ENCODE measurements at regions not wholly inside any gene's neighbourhood (a gene's known extent, or its start where the extent isn't known, plus 50 kb on each side); places are given as distances from the start of the nearest gene placed in this dataset.

DNA sequence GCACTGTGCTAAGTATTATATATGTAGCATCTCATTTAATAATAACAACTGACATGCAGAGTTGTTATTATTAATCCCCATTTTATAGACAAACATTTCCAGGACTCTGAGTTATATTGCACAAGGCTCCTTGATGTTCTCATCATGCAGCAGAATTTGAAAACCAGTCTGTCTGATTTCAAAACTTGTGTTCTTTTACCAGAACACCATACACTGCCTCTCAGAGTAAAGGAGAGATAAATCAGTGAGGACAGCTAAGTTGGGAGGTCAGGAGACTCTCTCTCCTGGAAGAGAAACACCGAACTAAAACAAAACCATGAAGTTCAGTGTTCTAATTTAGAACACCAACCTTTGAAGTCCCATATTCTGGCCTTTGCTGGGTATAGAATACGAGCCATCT is 92.7 kb upstream of the TNC start:
- DNase-seq = no peak

DNA sequence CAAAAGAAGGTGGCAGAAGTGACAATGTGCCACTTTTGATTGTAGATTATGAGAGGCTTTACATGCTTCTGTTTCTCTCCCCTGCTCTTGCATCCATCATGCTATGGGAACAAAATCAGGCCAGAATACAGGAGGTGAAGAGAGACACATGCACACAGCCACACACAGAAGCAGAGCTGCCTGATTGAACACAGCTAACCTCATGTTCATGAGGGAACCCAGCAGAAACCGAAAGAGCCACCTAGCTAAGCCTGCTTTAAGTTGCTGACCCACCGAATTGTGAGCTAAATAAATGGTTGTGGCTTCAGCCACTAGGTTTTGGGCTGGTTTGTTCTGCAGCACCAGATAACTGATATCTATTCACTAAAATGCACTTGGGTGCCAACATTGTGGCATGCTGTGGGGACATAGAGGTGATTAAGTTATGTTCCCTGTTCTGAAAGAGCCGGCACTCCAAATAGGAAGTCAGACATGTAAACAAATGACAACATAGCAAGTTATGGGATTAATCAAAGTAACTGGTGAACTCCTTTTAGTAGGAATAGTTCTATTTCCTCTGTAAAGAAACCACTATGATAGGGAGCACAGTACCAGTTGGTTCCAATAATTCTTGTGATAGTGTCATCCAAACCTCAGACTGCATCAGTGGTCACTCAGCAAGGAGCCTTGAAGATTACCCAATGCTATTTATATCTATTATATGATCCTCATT is 93.6 kb upstream of the TNC start:
- DNase-seq = no peak

GRCh38 chr9:115212125-115212605 is 94.2 kb upstream of the TNC start:
- no peak for DNase-seq

DNA sequence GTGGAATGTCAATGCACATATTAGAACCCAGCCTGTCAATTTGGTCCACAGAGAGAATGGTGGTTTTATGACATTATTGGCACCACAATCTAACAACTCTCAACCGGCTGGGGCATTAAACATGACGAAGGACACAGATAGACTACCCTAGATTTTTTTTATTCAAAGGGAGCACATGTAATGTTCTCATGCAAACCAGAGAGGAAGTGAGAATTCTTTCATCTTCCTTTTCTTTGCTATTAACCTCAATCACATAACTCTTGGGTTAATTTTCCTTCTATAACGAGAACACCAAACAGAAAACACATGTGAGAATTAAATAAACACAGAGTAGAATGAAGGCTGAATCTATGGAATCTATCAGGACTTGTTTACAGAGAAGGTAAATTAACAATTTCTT is 94.9 kb upstream of the TNC start:
- no peak for DNase-seq

- peak; percentile 31 for DNase-seq
Observed at GRCh38 chr9:115213818-115214334, 95.9 kb upstream of the TNC start.

GRCh38 chr9:115216873-115217272 is 98.9 kb upstream of the TNC start:
- DNase-seq = no peak

DNA sequence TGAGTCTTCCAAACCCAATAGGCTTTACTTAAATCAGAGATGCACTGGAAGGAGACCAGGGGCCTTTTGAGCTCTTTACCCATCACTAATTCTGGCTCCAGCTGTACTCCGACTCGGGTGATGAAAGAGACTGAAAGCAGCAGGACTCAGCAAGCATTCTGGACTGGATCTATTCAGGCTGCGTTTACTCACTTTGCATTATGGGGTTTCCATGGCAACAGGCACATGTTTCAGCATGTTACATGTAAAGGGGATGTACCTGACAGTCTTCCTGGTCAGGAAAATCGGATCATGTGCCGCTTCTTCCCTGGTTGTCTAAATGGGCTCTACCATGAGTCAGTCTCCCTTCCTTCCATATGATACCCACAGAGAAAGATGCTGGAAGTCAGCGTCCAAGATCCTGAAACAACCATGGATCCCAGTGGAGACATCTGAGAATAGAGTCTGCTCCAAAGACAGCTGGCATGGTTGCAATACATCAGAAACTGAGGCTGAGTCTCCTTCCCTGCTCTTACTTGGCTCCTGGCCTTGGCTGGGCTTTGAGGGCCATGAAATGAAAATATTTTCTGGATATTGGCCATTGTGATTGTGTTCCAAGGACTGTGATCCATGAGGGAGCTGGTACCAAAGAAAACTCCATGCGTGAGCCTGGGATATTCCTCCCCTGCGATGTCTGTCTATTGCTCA is 102.5 kb upstream of the TNC start:
- DNase-seq = no peak

DNA sequence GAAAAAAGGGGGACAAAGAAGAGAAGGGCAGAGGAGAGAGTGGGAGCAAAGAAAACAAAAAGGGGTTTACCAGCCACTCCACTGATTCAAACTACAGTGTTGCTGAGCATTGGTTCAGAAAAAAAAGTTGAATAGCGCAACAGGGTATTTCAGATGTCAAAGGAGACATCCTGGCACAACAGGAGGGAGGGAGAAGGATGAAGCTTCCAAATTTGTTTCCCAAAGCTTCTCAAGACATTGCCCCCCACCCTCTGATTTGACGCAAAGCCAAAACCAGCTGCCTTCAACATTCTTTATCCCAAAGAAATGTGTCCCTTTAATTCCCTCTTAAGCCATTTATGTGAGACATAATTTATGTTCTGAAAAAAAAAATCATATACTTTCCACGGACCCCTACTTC is 105.5 kb upstream of the TNC start:
- DNase-seq = no peak

- no peak for DNase-seq
Observed at GRCh38 chr9:115225459-115226116, 107.6 kb upstream of the TNC start.

- DNase-seq = no peak
Observed at GRCh38 chr9:115226152-115226551, 108.2 kb upstream of the TNC start.

DNA sequence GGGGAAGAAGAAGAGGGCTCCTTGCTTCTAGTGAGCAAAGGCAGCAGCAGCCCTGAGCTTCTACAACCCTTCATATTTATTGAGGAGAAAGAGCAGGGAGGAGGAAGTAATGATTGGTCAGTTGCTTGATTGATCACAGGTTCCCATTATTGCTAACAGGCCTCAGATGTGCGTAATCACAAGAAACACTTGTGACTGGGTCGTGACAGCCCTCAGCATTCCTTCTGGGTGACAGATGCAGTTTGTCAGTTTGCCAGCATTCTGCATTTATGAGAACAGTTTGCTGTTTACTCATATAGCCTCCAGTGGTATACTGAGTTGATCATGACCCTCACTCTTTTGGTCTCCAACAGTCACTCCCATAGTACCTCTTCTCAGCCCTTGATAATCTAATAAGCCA is 111.5 kb upstream of the TNC start:
- no peak for DNase-seq

- DNase-seq = no peak
Observed at GRCh38 chr9:115230924-115231515, 113.1 kb upstream of the TNC start.

DNA sequence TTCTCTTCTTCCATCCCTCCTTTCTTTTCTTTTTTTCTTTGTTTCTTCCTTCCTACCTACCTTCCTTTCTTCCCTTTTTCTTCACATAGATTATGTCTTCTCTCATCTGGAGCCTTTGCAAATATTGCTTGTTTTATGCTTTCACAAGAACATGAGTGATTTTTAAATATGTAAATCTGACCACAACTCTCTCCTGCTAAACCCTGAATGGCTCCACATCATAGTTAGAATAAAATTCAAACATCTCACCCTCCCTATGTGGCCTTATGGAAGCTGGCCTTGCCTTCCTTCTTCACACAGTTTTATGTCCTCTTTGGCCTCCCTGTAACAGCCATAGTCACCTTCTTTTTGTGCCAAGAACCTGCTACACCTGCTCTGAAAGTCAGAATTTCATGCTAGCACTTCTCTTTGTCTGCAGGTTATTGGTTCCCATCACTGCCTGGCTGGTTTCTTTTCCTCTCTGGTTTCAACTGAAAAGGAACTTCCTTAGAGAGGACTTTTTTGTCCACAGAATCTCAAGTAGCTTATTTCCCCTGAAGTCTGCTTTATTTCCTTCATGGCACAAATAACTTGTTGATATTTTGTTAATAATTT is 114.3 kb upstream of the TNC start:
- no peak for DNase-seq

GRCh38 chr9:115234094-115234493 is 116.1 kb upstream of the TNC start:
- no peak for DNase-seq

DNA sequence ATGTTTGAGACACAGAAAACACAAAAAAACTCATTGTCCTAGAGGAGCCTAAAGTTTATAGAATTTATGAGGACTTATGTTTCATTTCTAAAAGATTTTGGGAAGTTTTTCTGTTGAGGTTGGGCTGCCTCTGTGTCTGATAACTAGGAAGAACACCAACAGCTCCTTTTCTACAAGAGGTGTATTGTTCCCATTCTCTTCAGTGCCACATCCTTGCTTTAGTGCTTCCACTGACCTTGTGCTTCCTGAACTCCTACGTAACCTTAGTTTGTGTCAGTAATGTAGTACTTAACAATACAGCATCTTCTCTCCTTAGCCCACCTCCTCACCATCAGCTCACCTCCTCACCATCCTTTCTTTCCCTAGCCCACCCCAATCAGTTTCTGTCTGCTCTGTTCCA is 117.3 kb upstream of the TNC start:
- no peak for DNase-seq

GRCh38 chr9:115237385-115237998 is 119.5 kb upstream of the TNC start:
- no peak for DNase-seq

DNA sequence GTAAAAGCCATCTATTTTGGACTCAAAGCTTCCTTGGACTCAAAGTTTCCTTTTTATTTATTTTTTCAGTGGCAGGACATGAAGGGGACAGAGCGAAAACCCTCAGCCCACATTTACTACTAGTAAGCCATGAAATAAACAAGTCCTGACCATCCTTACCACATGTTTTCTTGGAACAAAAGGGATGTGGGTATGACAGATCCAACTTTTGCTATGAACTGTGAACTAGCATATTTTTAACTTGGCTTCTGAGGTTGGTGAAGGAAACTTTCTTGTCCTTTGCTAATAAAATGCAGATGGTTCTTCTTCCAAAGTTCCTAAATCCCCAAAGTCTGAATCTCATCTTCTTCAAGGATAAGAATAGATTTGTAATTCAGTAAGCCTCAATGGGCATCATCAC is 122.7 kb upstream of the TNC start:
- DNase-seq = no peak

- DNase-seq = no peak
Observed at GRCh38 chr9:115241641-115242040, 123.7 kb upstream of the TNC start.

DNA sequence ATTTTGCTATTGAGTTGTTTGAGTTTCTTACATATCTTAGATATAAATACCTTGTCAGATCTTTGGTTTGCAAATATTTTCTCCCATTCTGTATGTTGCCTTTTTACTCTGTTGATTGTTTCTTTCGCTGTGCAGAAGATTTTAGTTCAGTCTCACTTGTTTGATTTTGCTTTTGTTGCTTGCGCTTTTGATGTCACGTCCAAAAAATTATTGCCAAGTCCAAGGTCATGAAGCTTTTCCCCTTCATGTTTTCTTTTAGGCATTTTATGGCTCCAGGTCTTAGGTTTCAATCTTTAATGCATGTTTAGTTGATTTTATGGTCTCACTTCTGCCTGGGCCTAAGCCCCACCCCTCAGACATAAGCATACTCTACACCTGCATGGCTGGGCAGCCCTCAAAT is 131.5 kb upstream of the TNC start:
- no peak for DNase-seq

DNA sequence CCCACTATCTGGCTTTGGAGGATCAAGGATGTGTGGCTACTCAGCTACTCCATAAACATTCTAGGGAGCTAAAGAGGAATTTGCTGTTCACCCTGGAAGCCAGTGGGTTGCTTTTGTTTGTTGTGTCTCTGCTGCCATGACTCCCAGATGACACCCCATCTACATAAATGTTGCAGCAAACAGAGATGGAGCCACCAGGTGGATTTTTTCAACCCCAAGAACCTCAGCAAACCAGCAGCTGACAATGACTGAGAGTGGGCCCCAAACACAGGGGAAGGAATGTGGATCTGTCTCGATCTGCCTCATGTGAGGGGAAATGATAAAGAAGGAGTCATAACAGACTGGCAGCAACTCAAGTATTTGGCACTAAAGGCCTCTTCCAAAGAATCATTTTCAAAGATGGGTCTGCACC is 132.7 kb upstream of the TNC start:
- DNase-seq = no peak

- no peak for DNase-seq
Observed at GRCh38 chr9:115254287-115255180, 136.6 kb upstream of the TNC start.

- DNase-seq = no peak
Observed at GRCh38 chr9:115261656-115262081, 143.7 kb upstream of the TNC start.

All from NCI-H2029 (cell line).